Choroid plexus epithelial cell (primary cell): ENCODE measurements at regions not wholly inside any gene's neighbourhood (a gene's known extent, or its start where the extent isn't known, plus 50 kb on each side); places are given as distances from the start of the nearest gene placed in this dataset.

Source experiments
- DNase-seq: peaks from one replicate; pipeline ENCODE4 v3.0.0-alpha.2; 2010; ENCODE audit warnings: low read depth
- H3K4me3 ChIP-seq: 2 replicates; pipeline ENCODE4 v1.5.1; 2011; ENCODE audit warnings: low read depth, mild to moderate bottlenecking, control low read depth, low read length, moderate library complexity
- TF ChIP-seq, protein P1 (sequence below): conservative IDR thresholded peaks from 2 replicates; pipeline ENCODE4 v1.5.1; 2011; ENCODE audit warnings: low read depth, mild to moderate bottlenecking, control low read depth, inconsistent platforms, low read length, moderate library complexity

- TF ChIP-seq, protein P1, sequence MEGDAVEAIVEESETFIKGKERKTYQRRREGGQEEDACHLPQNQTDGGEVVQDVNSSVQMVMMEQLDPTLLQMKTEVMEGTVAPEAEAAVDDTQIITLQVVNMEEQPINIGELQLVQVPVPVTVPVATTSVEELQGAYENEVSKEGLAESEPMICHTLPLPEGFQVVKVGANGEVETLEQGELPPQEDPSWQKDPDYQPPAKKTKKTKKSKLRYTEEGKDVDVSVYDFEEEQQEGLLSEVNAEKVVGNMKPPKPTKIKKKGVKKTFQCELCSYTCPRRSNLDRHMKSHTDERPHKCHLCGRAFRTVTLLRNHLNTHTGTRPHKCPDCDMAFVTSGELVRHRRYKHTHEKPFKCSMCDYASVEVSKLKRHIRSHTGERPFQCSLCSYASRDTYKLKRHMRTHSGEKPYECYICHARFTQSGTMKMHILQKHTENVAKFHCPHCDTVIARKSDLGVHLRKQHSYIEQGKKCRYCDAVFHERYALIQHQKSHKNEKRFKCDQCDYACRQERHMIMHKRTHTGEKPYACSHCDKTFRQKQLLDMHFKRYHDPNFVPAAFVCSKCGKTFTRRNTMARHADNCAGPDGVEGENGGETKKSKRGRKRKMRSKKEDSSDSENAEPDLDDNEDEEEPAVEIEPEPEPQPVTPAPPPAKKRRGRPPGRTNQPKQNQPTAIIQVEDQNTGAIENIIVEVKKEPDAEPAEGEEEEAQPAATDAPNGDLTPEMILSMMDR, result no peak
- H3K4me3 ChIP-seq, result no peak overlapping the region
- DNase-seq, result no peak
These were observed 411.5 kb downstream of the GADD45G start for GRCh38 chr9:90016272-90016671.

- DNase-seq, result no peak
- TF ChIP-seq, protein P1, result no peak
These were observed 412.9 kb downstream of the GADD45G start for GRCh38 chr9:90017679-90018078.

GRCh38 chr9:90018688-90019087 is 413.9 kb downstream of the GADD45G start:
- TF ChIP-seq, protein P1, result no peak
- DNase-seq, result no peak
- H3K4me3 ChIP-seq, result no peak overlapping the region

More at GRCh38 chr9:90017679-90018078, 412.9 kb downstream of the GADD45G start:
- H3K4me3 ChIP-seq, result no peak overlapping the region

- no peak overlapping the region for H3K4me3 ChIP-seq
- no peak for DNase-seq
- TF ChIP-seq, protein P1, result no peak
These were observed 414.8 kb downstream of the GADD45G start for GRCh38 chr9:90019626-90020025.

- no peak overlapping the region for H3K4me3 ChIP-seq
- TF ChIP-seq, protein P1, result no peak
- no peak for DNase-seq
These were observed 415.6 kb downstream of the GADD45G start for GRCh38 chr9:90020276-90020871.

- DNase-seq, result no peak
- TF ChIP-seq, protein P1, result no peak
- H3K4me3 ChIP-seq, result no peak overlapping the region
These were observed 416.5 kb downstream of the GADD45G start for GRCh38 chr9:90021216-90021906.

- DNase-seq, result no peak
- TF ChIP-seq, protein P1, result no peak
- no peak overlapping the region for H3K4me3 ChIP-seq
These were observed 417.7 kb downstream of the GADD45G start for GRCh38 chr9:90022474-90022873.
